ENCODE measurements at regions not wholly inside any gene's neighbourhood (a gene's known extent, or its start where the extent isn't known, plus 50 kb on each side); places are given as distances from the start of the nearest gene placed in this dataset.

DNA sequence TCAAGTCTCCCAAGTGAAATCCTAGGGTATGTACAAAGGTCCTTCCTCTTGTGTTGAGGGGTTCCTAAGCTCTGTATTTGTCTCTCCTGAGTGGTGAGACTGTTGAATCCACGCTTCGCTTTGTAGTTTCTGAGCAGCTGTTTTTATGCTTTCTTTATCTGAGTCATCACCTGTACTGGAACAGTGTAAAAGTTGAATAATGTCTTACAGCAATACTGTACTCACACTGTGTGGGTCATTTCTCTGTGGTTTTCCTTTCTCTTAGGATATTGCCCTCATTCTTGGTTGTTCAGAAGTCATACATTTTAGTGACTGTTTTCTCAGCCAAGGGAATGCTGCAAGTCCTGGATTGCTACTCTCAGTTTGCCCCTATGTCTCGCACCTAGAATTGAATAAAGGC, 1596.6 kb downstream of the SLITRK5 start:
- DNase-seq, result no peak

DNA sequence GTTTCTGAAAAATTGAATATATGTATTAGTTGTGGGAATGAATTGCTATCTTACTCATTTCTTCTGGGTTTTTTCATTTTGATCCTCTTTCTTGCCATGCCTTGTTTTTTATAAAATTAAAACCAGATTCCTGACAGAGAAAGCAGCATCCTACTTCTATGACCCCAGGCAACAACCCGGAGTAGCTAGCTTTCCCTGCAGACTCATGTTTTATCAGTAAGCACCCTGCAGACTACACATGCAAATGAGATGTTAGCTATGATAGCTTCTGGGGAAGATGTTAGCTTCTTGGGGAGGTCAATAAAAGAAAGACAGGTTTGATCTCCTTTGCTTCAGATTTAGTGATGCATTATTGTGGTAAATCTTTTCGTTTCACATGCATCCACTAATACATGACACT, 1598.6 kb downstream of the SLITRK5 start:
- no peak for DNase-seq

DNA sequence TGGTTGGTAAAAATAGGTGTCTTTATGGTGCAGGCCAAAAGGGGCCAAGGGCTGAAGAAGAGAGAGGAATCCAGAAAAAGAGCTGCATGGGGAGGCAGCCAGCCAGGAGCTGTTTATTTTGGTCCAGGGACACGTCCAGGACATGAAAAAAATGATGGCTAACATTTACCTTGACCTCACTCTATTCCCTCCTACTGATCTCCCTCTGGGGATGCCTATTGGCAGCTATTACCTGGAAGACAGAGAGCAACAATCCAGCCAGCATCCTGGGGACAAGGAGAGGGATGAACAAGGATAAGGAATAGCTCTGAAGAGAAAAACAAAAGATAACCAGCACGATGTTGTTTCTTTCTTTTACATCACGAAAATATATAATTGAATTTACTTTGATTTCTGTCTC, 1599.6 kb downstream of the SLITRK5 start:
- DNase-seq, result no peak

DNA sequence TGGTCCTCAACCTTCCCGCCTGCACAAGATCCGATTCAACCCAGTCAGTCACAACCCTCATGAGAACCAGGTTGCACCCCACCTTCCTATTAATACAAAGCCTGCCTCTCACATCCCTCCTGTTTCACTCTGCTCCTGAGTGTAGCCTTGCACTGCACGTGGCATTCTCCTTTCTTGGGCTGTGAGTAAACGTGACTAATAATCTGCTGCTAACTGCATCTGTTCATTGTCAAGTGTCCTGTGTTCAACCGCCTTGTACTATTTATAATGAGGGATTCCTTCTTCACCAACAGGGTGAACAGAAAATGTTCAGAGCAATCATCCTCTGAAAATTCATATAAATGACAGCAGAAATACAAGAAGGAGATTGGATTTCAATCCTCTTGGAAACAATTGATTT, 1608.2 kb downstream of the SLITRK5 start:
- no peak for DNase-seq

DNA sequence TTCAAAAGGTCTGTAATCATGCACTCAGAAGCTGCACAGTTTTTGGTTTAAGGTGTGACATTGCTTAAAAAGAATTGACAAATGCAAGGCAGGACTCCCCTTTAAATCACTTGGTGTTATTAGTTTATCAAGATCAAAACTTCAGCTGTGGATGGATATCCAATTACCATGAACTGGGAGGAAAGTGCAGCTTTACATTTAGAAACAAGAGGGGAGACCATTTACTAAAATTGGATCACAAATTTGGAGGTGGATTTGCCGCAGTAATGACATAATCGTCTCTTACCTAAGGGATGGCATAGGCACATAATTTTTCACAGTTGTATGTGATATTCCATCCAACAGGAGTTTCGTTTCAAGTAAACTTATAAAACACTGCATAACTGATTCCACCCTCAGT, 1610.2 kb downstream of the SLITRK5 start:
- DNase-seq, result no peak

DNA sequence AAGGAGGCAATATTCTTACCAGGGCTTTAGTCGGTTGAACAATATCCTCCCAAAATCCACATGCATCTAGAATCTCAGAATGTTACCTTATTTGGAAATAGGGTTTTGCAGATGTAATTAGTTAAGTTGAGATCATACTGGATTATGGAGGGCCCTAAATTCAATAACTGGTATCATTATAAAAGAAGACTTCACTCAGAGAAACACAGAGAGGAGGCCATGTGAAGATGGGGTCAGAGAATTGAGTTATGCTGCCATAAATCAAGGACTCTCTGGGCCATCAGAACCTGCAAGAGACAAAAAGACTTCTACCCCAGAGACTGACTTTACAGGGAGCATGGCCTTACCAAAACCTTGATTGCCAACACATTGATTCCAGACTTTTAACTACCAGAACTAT, 1611.1 kb downstream of the SLITRK5 start:
- no peak for DNase-seq

DNA sequence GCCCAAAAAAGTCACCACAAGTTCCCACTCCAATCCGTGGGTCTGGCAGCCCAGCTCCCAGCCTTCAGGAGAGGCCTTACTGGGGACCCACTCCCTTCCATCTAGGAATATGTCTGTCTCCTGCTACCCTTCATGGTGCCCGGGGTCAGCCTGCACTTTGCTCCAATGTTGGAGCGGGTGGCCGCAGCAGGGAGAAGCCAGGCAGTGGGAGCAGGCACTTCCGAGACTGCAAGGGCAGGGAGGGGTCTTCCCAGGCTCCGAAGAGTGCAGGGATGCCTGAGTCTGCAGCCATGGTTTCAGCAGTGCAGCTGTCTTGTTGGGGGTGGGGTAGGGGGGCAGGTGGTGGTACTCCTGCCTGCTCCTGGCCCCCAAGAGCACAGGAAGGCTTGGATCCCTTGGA, 1616.2 kb downstream of the SLITRK5 start:
- DNase-seq, result no peak

DNA sequence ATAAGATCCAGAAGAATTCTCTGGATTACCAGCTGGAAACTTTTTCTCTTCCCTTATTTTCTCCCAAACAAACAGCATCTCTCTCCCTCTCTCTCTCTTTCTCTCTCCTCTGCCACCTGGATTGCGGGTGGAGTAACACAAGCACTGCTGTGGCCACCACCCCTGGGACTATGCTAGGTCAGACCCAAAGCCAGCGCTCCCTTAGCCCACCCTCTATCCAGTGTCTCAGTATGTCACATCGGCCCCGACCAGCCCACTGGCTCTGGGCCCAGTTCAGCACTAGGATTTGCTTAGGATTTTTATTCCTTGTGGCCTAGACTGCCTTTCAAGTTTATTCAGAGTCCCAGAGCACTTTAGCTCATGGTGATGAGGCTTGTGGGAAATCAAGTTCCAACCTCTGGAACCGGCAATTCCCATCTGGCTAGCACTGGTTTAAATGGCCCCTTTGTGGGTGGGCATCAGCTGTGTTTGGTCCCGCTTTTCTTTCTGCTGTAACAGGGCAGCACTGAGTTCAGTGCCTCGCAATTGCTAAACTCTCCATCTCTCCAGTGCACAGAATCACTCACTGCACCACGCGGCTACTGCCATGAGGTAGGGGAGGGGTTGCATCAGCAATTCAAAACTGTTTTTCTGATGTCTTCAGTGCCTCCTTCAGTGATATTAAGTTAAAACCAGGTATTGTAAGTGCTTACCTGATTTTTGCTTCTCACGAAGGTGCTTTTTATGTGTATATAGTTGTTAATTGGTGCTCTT, 1623.1 kb downstream of the SLITRK5 start:
- no peak for DNase-seq

DNA sequence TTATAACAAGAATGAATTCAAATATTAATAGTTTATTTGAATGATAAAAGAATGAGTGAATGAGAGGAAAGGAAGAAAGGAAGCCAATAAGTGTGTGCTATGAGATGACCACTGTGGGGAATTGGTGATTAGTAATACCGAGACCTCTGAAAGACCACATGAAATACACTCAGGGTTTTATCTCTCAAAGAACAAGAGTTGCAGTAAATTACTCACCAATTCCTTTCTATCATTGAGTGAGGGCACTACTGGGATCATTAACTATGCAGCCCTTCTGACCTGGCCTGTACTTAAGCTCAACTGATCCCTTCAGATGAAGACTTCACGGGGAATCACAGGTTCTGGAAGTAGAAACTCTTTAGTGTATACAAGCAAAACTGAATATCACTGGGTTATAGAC, 1636.1 kb downstream of the SLITRK5 start:
- no peak for DNase-seq

DNA sequence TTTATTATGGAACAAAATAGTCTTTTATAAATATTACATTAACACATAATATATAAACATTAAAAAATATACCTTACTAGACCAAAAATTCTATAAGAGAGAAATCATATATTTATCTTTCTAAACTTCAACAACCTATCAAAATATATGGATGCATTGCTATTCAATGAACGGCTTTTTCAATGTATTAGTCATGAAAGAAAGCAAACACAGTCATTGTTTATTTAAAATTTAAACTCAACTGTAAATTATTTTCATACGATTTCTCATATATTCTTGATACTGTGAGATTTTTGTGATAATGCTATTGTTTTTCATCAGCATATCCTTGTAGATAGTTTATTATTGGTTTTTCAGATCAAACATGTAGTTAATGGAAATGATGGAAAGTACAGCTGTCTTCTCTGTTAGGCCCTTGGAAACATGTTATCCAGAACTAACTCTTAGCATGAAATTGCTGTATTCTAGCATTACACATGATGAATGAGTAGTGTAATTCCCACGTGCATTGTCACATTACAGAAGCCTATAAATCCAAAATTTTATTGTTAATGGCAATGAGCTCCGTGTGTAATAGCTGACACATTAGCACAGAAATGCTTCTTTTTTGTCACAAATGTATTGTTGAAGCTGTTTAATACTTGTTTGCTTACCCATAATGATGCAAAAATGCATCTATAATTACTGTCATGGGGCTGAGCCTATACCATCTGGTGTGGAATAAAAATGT, 1639.9 kb downstream of the SLITRK5 start:
- no peak for DNase-seq

DNA sequence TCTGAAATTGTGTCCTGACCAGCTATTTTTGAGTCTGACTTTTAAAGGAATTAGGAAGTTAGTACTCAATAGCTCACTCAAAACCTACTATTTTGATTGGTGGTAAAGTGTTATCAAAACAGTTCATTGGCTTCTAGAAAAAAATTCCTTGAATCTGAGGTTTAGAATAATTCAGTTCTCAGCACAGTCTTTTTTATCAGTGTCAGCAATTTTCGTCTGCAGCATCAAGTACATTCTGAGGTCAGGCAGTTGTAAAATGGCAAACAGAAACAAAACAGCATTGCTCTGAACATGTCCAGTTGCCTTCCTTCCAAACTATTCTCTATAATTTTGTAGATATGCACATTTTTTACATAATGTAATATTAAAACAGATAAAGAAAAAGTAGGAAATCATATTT, 1644.1 kb downstream of the SLITRK5 start:
- no peak for DNase-seq

DNA sequence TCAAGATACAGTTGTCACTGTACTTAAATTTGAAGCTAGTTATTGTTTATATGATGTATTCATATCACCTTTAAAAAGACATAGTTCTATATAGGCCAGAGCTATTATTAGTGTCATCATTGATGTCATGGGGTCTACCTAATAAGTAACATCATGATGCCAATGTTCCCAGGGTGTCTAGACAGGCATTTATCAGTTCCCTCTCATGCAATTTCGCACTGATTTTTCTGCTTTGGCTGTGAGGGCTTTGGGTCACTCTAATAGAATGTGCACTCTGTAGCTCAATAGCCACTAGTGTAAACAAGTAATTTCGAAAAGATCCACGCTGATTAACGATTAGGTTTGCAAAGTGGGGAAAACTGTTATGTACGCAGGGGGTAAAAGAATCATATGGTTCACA, 1651.3 kb downstream of the SLITRK5 start:
- DNase-seq, result no peak

DNA sequence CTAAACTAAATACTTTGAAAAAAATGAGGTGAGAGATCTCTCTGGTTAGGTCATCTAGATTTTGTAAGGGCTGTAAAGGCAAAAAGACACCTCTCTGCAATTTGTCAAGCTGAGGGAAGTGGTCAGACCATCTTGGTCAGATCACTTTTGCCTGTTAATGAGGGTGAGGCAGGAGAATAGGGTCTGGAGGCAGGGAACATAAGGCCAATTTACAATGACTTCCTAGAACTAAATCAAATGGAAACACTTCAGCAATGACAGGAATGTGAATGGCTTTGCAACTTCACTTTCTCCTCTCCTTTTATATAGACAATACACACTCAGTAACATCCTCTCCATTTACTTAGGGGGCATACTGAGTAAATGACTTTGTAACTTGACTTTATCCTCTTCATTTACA, 1653.4 kb downstream of the SLITRK5 start:
- no peak for DNase-seq

DNA sequence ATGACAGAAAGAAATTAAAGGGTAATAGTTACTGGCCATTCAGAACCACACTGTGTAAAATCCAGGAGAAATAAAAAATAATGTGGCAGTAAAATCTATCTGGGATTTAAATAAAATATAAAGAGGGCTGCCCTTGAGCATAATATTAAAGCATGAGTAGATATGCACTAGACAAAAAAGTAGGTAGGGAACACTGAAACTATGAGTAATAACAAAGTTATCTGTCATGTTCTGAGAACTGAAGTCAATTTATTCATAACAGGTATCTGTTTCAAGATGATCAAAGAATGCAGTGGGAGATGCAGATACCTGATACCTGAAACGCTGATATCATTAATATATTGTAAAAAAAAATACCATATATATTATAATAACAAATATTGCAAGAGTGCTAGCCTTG, 1672.0 kb downstream of the SLITRK5 start:
- DNase-seq, result no peak

DNA sequence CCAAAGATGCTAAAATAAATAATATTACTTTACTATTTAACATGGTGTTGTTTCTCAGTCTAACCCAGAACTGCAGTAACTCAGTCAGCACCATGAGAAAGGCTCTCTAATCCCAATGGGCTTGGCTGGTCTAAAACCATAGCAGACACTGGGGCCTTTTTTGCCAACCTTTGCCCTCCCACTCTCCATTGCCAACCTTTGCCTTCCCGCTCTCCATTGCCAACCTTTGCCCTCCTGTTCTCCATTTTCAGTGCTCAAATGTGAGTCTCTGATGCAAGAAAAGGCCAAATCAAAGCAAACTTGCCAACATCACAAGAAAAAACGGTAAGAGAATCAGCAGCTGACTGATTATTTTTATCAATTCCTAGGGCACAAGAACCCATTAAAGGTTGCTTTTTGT, 1681.2 kb downstream of the SLITRK5 start:
- no peak for DNase-seq

DNA sequence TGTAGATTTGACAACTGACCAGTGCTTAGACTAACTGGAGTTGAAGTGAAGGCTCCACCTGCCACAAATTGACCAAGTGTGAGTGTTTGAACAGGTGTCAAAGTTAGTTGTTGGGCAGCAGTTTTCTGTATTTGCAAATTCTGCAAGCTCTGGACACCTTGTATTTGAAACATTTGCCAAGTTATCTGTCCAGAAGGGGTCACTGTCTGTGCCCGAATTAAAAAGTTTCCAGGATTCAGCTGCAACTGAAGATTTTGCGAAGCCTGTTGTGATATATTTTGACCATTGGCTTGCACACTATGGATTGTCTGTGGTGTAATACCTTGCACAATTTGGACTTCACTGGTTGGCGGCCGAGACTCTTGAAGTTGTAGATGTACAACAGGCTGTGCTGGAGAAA, 1690.7 kb downstream of the SLITRK5 start:
- DNase-seq, result no peak

DNA sequence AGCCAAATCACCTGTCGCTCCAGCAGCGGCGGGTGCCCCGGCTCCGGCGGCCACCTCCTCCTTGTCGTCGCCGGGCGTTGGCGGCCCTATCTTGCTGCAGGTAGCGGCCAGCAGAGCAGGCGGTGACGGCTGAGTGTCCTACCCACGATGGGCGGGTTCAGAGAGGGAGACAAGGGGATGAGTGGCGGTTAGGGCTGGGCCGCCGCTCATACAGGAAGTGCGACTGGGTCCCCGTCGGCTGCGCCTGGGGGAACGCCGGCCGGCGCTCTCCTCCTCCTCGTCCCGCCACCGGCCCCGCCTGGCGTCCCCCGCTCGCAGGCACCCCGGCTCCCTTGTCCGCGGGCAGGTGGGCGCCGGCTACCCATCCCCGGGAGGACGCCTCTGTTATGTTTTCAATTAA, 1692.0 kb downstream of the SLITRK5 start:
- DNase-seq, result no peak

DNA sequence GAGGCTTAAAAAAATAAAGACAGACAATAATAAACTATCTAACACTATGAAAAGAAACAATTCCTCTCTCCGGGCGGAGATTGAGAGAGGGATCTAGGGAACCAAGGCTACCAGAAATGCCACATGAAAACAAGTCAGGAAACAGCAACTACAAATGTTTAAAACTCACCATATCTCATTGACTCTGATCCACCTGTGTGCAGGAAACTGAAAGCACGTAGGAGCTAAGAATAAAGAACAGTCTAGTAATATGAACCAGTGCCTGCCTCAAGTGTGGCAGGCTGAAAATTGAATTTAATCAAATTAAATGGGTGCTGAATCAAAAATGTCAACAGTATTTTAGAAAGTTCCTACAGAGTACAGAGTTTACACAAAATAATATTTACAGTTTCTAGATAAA, 1701.0 kb downstream of the SLITRK5 start:
- DNase-seq, result no peak

DNA sequence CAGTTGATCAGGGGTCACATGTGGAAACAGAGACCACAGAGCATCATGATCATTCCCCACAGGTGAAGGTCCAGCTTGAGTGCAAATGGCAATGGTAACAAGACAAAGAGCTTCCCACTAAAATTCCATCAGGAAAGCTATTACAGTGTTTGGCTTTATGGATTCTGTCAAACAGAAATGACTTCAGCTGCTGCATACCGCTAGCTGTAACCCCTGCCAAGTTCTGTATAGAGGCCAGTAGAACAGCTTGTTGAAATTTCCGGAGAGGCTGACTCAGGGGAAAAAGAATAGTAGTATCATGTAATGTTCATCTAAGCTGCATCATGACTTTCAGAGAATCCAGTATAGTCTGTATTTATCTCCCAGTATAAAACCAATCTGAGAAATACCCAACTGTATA, 1704.7 kb downstream of the SLITRK5 start:
- DNase-seq, result no peak

DNA sequence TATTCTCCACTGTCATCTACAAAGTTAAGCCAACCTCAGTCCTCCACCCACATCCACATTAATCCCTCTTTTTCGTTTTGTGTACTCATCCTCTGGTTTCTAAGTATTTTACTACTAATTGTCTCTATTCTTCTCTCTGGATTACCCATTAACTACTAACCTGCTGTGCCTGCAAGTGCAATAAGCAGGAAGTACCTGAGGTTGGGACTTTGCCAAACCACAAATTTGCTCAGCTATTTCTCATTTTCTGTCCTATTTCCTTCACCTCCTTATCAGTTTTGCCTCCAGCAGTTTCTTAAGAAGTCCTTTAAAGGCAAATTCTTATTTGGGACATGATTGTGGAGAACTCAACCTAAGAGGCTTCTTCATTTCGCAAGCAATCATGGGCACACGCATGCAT, 1708.9 kb downstream of the SLITRK5 start:
- DNase-seq, result peak; percentile 46

DNA sequence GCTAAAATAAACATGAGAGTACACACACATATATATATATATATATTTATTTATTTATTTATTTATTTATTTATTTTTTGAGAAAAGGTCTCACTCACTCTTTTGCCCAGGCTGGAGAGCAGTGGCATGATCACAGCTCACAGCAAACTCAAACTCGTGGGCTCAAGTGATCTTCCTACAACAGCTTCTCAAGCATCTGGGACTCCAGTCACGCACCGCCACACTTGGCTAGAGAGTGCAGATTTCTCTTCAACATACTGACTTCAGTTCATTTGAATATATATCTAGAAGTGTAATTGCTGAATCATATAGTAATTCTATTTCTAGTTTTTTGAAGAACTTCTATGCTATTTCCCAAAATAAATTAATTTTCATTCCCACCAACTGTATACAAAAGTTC, 1711.8 kb downstream of the SLITRK5 start:
- no peak for DNase-seq

DNA sequence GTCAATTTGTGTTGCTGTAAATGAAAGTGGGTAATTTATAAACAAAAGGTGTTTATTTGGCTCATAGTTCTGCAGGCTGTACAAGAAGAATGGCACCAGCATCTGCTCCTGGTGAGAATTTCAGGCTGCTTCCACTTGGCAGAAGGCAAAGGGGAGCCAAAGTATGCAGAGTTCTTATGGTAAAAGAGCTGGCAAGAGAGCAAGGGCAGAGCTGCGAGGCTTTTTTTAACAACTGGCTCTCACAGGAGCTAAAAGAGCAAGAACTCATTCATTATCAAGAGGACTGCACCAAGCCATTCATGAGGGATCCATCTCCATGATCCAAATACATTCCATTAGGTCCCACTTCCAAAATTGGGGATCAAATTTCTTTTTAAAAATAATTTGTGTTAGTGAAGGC, 1712.7 kb downstream of the SLITRK5 start:
- no peak for DNase-seq

DNA sequence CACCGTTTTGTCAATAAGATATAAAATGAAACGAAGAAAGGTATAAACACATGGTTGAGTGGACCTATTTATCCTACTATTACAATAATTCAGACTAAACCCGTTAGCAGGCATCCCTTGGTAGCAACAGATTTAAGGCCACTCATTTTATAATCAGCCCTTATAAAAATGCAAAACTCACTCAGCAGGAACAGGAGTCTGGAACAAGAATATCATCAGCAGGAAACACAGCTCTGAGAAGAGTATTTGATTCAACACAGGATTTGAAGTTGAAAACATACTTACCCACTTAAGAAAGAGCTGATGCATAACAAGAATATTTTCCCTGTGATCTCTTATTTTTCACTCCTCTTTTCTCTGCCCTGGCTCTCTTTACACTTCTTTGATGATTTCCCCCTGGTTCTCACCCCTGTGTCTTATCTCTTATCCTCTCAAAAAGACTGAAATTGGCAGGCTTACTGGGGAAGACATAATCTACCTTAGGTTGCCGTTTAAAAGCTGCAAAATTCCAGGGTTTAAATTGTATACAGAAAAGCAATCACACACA, 1722.7 kb downstream of the SLITRK5 start:
- no peak for DNase-seq

DNA sequence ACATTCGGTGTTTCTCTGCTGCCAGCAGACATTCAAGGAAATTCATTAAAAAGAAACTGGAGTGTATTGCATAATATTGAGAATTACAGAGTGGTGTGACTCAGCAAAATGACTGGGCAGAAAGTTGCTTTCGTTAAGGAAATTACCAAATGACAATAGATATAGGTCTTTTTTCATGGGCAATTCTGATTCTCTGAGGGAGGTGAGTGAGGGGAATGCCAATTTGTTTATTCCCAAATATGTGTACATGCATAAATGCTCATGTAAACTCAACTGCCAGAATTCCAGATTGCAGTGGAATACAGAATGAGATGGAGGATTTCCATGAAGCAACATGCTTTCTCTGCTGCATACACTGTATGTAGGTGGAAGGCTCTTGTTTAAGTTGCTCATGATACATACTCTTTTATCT, 1730.1 kb downstream of the SLITRK5 start:
- no peak for DNase-seq

DNA sequence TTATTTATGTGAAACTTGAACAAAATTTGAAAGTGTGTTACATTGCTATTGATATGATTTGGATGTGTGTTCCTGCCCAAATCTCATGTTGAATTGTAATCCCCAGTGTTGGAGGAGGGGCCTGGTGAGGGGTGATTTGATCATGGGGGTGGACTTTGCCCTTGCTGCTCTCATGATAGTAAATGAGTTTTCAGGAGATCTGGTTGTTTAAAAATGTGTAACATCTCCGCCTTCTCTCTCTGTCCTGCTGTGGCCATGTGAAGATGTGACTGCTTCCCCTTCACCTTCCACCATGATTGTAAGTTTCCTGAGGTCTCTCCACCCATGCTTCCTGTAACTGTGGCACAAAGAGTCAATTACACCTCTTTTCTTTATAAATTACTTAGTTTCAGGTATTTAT, 1731.0 kb downstream of the SLITRK5 start:
- no peak for DNase-seq

Measured in COR-L47 (cell line).